Thyroid gland (tissue), 4 donors: ENCODE measurements at regions not wholly inside any gene's neighbourhood (a gene's known extent, or its start where the extent isn't known, plus 50 kb on each side); places are given as distances from the start of the nearest gene placed in this dataset.

Experiments
- DNase-seq, 2 donors: peaks; one replicate each; pipeline ENCODE4 v3.0.0-alpha.2; 2019
- H3K27ac ChIP-seq, 3 donors: fragments of 200-600 bp; sonication (generic); 1 replicate in 2 of 3; 2 replicates in 1 of 3; pipeline ENCODE4 v1.5.1; 2016 to 2019; ENCODE audit warnings: mild to moderate bottlenecking in 1 of 3, moderate library complexity in 1 of 3
- H3K27me3 ChIP-seq: fragments of 200-600 bp; sonication (generic); one replicate; pipeline ENCODE4 v1.5.1; 2019
- H3K36me3 ChIP-seq, 2 donors: fragments of 200-600 bp; sonication (generic); one replicate each; pipeline ENCODE4 v1.5.1; 2016 to 2019
- H3K4me1 ChIP-seq, 2 donors: fragments of 200-600 bp; sonication (generic); one replicate each; pipeline ENCODE4 v1.5.1; 2017 to 2019
- H3K4me3 ChIP-seq, 3 donors: fragments of 200-600 bp; sonication (generic); replicated peaks in 1 of 3; 1 replicate in 2 of 3; 2 replicates in 1 of 3; pipeline ENCODE4 v1.5.1; 2016; ENCODE audit warnings: mild to moderate bottlenecking in 1 of 3
- H3K9me3 ChIP-seq: fragments of 200-600 bp; sonication (generic); one replicate; pipeline ENCODE4 v1.5.1; 2017
- CTCF ChIP-seq, 6 experiments: fragments of 200-600 bp in 3 of 6; fragments of 450-650 bp in 3 of 6; sonication (generic) in 3 of 6; IDR thresholded peaks; one replicate each; pipeline ENCODE4 v1.5.1; 2016 to 2019; ENCODE audit warnings: antibody characterized with exemption in 6 of 6, mild to moderate bottlenecking in 2 of 6, inconsistent platforms in 1 of 6, moderate library complexity in 1 of 6
- POLR2A ChIP-seq, 2 donors: fragments of 450-650 bp; IDR thresholded peaks; one replicate each; pipeline ENCODE4 v1.6.1; 2017; ENCODE audit warnings: antibody characterized with exemption in 2 of 2, mild to moderate bottlenecking in 2 of 2, moderate library complexity in 1 of 2
- WGBS, 2 donors: methylation state at CpG; one replicate each; pipeline ENCODE4 v1.1.5; 2017; 5-methylcytosine and 5-hydroxymethylcytosine counted together
- intact Hi-C: fragments of 100-400 bp; cut with DNase I; formaldehyde crosslinking; loops from one replicate; pipeline ENCODE4 v1.15.1; 2023

GRCh38 chr2:175808858-175809257 is 193.2 kb downstream of the LNPK start:
- 94 to 98% methylated on average over 1 of the region's 1 CpG for WGBS, 2 donors
- H3K27me3 ChIP-seq, result no peaks in the 10 kb centered on the region
- no peak overlapping the region for H3K4me3 ChIP-seq
- DNase-seq, result no peak
- H3K27ac ChIP-seq, result no peak overlapping the region
- TF ChIP-seq CTCF (IDR thresholded peaks at IDR 0.05), result no peak
- no peak for TF ChIP-seq POLR2A (IDR thresholded peaks at IDR 0.05)
- H3K36me3 ChIP-seq, result no peaks in the 10 kb centered on the region
- H3K4me1 ChIP-seq, result no peaks in the 10 kb centered on the region
- intact Hi-C loops, result no loop called here
- no peaks in the 10 kb centered on the region for H3K9me3 ChIP-seq

- no peaks in the 10 kb centered on the region for H3K4me1 ChIP-seq
- 83 to 88% methylated on average over 1 of the region's 1 CpG for WGBS, 2 donors
- H3K27ac ChIP-seq, result no peak overlapping the region
- no peak for DNase-seq
- H3K36me3 ChIP-seq, result no peaks in the 10 kb centered on the region
- intact Hi-C loops, result no loop called here
- no peaks in the 10 kb centered on the region for H3K27me3 ChIP-seq
- no peaks in the 10 kb centered on the region for H3K9me3 ChIP-seq
- no peak for TF ChIP-seq CTCF (IDR thresholded peaks at IDR 0.05)
- TF ChIP-seq POLR2A (IDR thresholded peaks at IDR 0.05), result no peak
- no peak overlapping the region for H3K4me3 ChIP-seq
Observed at GRCh38 chr2:175808078-175808477, 194.0 kb downstream of the LNPK start.

DNA sequence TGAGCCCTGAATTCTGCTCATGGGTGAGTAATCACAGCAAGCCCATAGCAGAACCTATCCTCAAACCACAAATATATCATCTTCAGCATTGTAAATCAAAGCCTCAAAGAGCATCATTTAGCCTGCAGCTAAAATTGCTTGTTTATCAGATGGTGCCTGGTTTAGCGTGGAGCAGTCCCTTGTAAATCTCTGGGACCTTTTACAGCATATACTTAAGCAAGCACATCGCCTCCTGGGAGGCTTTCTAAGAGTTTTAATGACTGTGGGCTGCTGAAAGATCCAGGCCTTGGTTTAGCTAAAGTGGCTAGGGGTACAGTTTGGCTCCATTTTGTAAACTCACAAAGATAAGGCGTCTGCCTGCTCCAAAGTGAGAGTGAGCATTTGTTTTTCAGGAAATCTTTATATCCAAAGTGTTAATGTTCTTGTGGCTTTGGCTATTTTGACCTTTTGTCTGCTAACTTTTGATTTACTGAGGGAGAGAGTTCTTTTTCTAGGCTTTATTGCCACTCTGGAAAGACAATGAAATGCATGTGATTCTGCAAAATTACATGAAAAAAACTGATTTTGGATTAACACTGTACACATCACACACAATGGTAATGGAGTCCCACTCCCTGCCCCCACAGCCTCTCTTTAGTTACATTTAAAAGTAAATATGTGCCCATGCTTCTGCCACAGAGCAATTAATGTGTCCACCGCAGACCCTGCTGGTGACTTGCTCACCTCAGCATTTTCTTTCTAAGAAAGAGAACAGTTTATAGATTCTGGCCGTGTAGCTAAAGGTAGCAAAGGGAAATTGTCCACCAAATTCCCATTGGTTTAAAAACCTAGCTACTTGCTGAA is 194.8 kb downstream of the LNPK start:
- Histone ChIP-seq H3K27ac (no peak overlapping the region), H3K4me1 (no peaks in the 10 kb centered on the region), H3K27me3 (no peaks in the 10 kb centered on the region), H3K36me3 (no peaks in the 10 kb centered on the region), H3K9me3 (no peaks in the 10 kb centered on the region), H3K4me3 (no peak overlapping the region)
- no peak for TF ChIP-seq CTCF (IDR thresholded peaks at IDR 0.05)
- no peak for TF ChIP-seq POLR2A (IDR thresholded peaks at IDR 0.05)
- intact Hi-C loops, result no loop called here
- no peak for DNase-seq
- WGBS, 2 donors, result 77 to 79% methylated on average over 5 of the region's 5 CpGs

- Histone ChIP-seq H3K27me3 (no peaks in the 10 kb centered on the region), H3K4me3 (no peak overlapping the region), H3K36me3 (no peaks in the 10 kb centered on the region), H3K27ac (no peak overlapping the region), H3K9me3 (no peaks in the 10 kb centered on the region), H3K4me1 (no peaks in the 10 kb centered on the region)
- intact Hi-C loops, result no loop called here
- TF ChIP-seq POLR2A (IDR thresholded peaks at IDR 0.05) (no peak), CTCF (IDR thresholded peaks at IDR 0.05) (no peak)
- 76 to 85% methylated on average over 3 of the region's 3 CpGs for WGBS, 2 donors
- no peak for DNase-seq
Observed at GRCh38 chr2:175806570-175806969, 195.5 kb downstream of the LNPK start.

GRCh38 chr2:175806125-175806490 is 196.0 kb downstream of the LNPK start:
- H3K27ac ChIP-seq, result no peak overlapping the region
- intact Hi-C loops, result no loop called here
- H3K27me3 ChIP-seq, result no peaks in the 10 kb centered on the region
- no peak for DNase-seq
- H3K9me3 ChIP-seq, result no peaks in the 10 kb centered on the region
- TF ChIP-seq CTCF (IDR thresholded peaks at IDR 0.05), result no peak
- no peak for TF ChIP-seq POLR2A (IDR thresholded peaks at IDR 0.05)
- H3K4me3 ChIP-seq, result no peak overlapping the region
- H3K36me3 ChIP-seq, result no peaks in the 10 kb centered on the region
- 64 to 73% methylated on average over 5 of the region's 5 CpGs for WGBS, 2 donors
- no peaks in the 10 kb centered on the region for H3K4me1 ChIP-seq
